HG03095 (cell line): ENCODE measurements at regions not wholly inside any gene's neighbourhood (a gene's known extent, or its start where the extent isn't known, plus 50 kb on each side); places are given as distances from the start of the nearest gene placed in this dataset.

Experiments used
- ATAC-seq: cut with Tn5 transposase; IDR thresholded peaks from one replicate; pipeline ENCODE4 v1.9.1; 2021; ENCODE audit warnings: moderate library complexity; ENCODE audit not compliant: unreplicated experiment

GRCh38 chr5:5816960-5817359 lies 394.5 kb downstream of the ICE1 start:
- no peak for ATAC-seq

GRCh38 chr5:5813441-5813840 lies 391.0 kb downstream of the ICE1 start:
- ATAC-seq, result no peak

GRCh38 chr5:5810461-5810860 lies 388.0 kb downstream of the ICE1 start:
- ATAC-seq, result no peak

- ATAC-seq, result no peak
Observed at GRCh38 chr5:5805916-5806315, 383.4 kb downstream of the ICE1 start.

- ATAC-seq, result no peak
Observed at GRCh38 chr5:5804478-5805233, 382.2 kb downstream of the ICE1 start.

GRCh38 chr5:5800801-5801761 lies 378.6 kb downstream of the ICE1 start:
- ATAC-seq, result no peak

GRCh38 chr5:5799826-5800225 lies 377.3 kb downstream of the ICE1 start:
- no peak for ATAC-seq

- ATAC-seq, result no peak
Observed at GRCh38 chr5:5799229-5799628, 376.8 kb downstream of the ICE1 start.

GRCh38 chr5:5798462-5798861 lies 376.0 kb downstream of the ICE1 start:
- ATAC-seq, result no peak

- no peak for ATAC-seq
Observed at GRCh38 chr5:5798041-5798440, 375.6 kb downstream of the ICE1 start.

GRCh38 chr5:5795074-5795771 lies 372.7 kb downstream of the ICE1 start:
- no peak for ATAC-seq

GRCh38 chr5:5794118-5794560 lies 371.7 kb downstream of the ICE1 start:
- no peak for ATAC-seq

GRCh38 chr5:5793242-5794117 lies 371.0 kb downstream of the ICE1 start:
- ATAC-seq, result no peak

- no peak for ATAC-seq
Observed at GRCh38 chr5:5792106-5792505, 369.6 kb downstream of the ICE1 start.

- ATAC-seq, result no peak
Observed at GRCh38 chr5:5788793-5789192, 366.3 kb downstream of the ICE1 start.

GRCh38 chr5:5787373-5787772 lies 364.9 kb downstream of the ICE1 start:
- ATAC-seq, result no peak

- ATAC-seq, result no peak
Observed at GRCh38 chr5:5784101-5784500, 361.6 kb downstream of the ICE1 start.

- no peak for ATAC-seq
Observed at GRCh38 chr5:5783021-5783420, 360.5 kb downstream of the ICE1 start.

GRCh38 chr5:5782402-5782801 lies 359.9 kb downstream of the ICE1 start:
- no peak for ATAC-seq

GRCh38 chr5:5781335-5781734 lies 358.9 kb downstream of the ICE1 start:
- no peak for ATAC-seq
